ENCODE measurements at regions not wholly inside any gene's neighbourhood (a gene's known extent, or its start where the extent isn't known, plus 50 kb on each side); places are given as distances from the start of the nearest gene placed in this dataset.
"Not testable (repeated sequence)": the region's sequence is repeated elsewhere in the genome, so short reads cannot be mapped to it uniquely, and the experiment has no call there.

- DNase-seq (ENCODE audit: low read depth in 3 of 3, low spot score in 1 of 3): no peak
Measured at GRCh38 chr17:33929181-33929724, 325.8 kb upstream of the CCL2 start.

DNA sequence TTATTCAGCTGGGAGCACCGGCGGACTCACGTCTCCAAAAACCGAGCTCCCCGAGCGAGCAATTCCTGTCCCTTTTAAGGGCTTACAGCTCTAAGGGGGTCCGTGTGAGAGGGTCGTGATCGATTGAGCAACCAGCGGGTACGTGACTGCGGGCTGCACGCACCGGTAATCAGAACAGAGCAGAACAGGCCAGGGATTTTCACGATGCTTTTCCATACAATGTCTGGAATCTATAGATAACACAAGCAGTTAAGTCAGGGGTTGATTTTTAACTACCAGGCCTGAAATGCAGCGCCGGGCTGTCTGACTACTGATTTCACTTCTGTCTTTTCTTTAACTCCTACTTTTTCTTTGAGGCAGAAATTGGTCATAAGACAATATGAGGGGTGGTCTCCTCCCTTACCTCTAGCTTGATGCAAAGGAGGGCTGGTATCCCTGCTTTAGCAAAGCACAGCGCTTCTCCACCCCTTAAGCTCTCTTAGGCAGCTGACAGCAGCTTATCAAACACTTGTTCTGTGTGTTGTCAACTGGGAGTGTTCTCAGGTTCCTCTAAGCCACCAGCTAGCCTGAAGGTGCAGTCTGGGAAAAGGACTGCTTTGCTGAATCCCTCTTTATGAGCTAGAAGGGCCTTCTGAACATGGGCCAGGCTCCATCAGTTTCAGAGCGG lies 323.8 kb upstream of the CCL2 start:
- DNase-seq (ENCODE audit: low read depth in 3 of 3, low spot score in 1 of 3): not testable (repeated sequence)

DNA sequence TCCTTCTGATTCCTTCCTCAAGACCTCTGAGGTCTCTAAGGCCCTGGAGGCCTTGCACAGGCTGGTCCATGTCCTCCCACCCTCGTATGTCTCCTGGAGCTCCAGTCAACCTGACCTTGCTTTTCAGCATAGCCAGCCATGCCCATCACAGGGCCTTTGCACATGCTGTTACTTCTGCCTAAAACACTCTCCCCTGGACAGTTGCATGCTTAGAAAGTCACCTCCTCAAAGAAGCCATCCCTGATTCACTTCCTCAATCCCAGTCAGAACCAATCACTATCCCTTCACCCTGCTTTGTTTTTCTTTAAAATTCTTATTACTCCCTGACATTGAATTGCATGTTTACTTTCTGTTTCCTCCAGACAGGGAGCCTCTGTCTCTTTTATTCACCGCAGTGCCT lies 322.1 kb upstream of the CCL2 start:
- DNase-seq (ENCODE audit: low read depth in 3 of 3, low spot score in 1 of 3): no peak

DNA sequence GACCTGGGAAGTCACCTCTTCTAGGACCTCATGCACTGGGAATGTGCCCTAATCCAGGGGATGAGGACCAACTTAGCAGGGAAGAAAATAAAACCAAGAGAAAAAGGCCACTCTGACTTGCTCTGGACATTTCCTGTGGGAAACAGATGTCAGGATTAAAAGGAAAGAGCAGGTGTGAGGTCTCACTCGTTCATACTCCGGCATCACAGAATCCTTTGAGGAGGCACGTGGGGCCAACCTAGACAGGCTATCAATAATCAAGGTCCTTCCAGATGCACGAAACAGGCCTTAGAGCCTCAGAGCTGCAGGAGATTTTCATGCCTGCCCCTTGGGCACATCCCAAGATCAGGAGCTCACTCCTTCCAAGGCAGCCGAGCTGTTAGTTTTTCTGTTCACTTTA lies 321.5 kb upstream of the CCL2 start:
- no peak for DNase-seq (ENCODE audit: low read depth in 3 of 3, low spot score in 1 of 3)

GRCh38 chr17:33934696-33935095 lies 320.4 kb upstream of the CCL2 start:
- no peak for DNase-seq (ENCODE audit: low read depth in 3 of 3, low spot score in 1 of 3)

DNA sequence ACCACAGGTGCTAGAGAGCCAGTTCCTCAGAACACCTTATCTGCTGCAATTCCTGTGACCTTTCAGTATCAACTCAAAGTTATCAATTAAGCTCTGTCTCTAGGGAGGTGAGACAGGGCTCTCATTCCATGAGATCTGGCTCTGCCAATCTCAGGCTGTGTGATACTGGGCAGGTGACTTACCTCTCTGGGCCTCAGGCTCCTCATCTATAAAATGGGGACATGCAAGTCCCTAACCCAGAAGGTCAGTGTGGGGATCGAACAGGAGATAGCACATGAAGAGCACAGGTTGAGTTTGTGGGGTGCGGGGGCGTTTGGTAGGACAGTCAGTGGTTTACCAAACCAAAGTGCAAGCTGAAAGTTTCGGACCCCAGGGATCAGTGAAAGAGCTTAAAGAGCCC lies 319.3 kb upstream of the CCL2 start:
- no peak for DNase-seq (ENCODE audit: low read depth in 3 of 3, low spot score in 1 of 3)

DNA sequence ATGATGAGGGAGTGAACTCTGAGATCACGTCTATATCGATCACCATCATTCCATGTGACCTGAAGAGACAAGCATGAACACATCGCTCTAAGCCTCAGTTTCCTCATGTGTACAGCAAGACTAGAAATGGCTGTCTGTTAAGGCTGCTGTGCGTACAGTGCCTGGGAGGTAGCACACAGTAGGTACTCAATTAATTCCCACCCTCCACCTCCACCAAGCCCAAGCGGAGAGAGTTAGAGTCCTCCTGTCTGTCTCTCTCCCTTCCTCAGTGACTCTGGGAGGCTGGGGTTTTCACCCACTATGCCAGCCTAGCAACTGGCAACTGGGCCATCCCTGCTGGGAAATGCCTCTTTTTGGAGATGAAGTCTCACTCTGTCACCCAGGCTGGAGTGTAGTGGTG lies 318.3 kb upstream of the CCL2 start:
- no peak for DNase-seq (ENCODE audit: low read depth in 3 of 3, low spot score in 1 of 3)

DNA sequence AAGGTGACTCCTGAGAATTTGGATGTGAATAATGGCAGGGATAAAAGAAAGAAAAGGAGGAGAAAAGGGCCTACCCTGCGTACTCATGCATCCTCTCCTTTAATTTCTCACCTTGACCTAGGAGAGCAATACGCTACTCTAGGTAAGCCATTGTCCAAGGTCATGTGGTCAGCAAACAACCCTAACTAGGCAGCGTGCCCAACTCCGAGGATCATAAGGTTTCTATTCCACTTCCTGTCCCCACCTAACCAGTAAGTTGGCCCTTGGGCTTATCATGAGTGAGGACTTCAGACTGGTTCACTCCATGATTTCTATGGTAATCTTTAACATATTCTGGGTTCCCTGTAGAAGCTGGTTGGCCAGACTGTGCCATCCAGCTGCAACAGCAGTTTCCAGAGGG lies 315.1 kb upstream of the CCL2 start:
- no peak for DNase-seq (ENCODE audit: low read depth in 3 of 3, low spot score in 1 of 3)

DNA sequence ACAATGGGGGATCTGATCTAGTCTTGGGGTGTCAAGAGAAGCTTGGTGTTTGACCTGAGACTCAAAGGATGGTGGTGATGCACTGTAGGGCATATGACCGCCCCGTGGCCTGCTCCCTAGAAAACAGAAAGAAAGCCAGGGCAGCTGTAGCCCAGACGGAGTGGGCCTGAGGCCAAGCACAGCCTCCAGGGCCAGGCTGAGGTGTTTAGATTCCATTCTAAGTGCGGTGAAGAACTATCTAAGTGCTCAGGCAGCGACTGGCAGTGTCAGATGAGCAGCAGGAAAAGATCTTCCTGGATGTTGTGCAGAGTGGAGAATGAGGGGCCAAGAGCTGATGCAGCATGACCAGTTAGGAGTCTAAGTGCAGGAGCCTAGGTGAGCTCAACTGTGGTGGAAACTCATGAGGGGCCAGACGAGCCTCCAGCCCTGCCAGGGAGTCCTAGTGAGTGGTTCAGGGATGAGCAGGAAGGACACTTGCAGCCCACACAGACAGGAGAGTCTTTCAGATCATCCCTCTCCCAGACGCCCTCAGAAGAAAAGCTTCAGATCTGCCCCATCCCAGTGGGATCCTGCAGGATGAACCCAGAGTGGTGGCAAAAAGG lies 314.2 kb upstream of the CCL2 start:
- DNase-seq (ENCODE audit: low read depth in 3 of 3, low spot score in 1 of 3): no peak

DNA sequence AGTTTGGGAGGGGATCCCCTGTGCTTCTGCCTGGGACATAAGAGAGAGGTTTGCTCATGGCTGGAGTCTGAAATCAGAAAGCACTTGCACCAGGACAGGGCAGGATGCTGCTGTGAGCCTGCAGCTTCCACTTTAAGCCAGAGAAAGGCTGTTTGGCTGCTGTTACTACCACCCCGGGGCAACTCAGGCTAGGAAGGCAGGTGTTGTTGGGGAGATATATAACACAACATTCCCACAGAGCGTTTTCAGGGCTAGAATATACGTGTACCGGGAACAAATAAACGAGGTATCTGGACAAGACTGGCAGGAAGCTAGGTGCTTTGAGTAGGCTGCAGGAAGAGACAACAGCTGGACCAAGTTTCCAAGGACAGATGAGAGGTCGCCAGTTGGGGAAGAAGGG lies 313.3 kb upstream of the CCL2 start:
- no peak for DNase-seq (ENCODE audit: low read depth in 3 of 3, low spot score in 1 of 3)

DNA sequence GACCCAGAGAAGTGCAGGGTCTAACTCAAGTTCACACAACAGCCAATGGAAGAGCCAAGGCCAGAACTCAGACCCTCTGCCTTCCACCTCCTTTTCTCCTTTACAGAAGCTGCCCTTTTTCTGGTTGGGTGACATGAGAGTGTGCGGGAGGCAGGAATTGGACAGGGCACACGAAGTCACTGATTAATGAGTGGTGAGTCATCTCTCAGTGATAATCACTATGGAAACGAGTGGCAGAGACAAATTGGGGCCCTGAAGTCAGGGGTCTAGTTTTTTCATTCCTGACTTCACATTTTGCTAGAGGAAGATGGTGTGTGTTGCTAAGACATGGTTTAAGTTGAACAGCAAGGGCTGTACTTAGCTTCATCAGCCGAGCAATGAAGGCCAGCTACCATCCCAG lies 312.7 kb upstream of the CCL2 start:
- no peak for DNase-seq (ENCODE audit: low read depth in 3 of 3, low spot score in 1 of 3)

DNA sequence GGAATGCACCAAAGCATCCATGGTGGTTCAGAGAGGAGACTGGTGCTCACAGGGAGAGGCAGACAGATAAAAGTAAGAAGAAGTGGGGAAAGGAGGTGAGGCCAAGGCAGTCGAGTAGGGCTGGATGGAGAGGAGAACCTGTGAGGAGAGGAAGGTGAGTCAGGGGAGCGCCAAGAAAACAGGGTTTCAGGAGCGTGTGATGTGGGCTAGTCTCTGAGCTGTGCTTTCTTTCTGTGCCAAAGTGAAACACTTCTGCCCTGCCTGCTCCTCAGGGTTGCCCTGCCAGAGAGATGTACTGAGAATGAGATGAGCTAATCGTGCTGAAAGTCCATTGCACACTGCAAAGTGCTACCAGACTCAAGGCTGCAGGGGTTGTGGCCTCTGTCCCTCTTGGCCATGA lies 310.7 kb upstream of the CCL2 start:
- no peak for DNase-seq (ENCODE audit: low read depth in 3 of 3, low spot score in 1 of 3)

DNA sequence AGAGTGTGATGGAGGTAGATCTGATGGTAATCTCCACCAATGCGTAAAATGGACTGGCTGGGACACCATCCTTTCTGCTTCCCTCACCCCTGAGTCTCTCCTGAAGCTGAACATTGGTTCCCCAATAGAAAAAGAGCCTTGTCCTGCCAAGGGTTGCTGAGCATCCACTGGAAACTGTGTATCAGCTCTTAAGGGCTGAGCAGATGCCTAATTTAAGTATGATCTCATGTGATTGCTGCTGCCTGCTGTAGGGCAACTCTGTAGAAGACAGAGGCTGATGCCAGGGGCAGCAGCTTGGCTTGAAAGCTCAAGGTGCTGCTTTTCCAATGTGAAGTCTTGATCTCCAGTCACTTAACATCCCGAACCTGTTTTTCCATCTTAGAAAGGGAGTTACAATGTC lies 310.3 kb upstream of the CCL2 start:
- DNase-seq (ENCODE audit: low read depth in 3 of 3, low spot score in 1 of 3): no peak

DNA sequence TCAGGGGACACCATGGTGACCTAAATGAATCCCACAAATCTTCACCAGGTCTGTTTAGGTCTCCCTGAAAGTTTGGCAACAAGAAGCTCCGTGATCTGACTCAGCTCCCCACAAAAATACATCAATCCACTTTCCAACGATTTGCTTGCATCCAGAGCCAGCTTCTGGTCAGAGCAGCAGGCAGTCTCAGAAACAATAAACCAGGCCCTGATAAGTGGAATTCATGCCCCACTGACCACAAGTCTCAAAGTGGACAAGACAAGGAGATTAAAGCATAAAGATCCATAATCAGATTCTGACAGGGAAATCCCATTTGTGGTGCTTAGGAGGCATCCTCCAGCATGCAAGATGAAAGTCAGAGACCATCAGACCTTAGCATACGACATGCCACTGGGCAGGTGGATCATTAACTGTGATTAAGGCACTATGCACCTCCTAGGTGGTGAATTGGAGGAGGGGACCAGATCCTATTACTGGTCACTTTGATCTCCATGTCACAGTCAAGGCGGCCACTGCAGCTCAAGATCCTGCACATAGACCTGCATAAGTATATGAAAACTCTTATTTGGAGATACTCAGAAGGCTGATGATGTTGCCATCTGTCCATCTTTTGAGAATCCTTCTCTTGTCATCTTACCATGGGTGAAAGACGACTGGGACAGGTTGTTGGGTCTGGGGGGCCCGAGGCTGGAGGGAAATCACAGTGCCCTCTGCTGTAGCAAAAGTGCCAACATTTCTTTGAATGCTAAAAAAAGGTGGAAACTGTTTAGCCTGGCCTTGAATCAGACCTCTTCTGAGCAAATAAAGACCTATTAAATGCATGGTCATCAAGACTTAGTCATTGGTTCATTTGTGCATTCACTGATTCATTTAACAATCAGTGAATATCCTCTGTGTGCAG lies 309.2 kb upstream of the CCL2 start:
- no peak for DNase-seq (ENCODE audit: low read depth in 3 of 3, low spot score in 1 of 3)

DNA sequence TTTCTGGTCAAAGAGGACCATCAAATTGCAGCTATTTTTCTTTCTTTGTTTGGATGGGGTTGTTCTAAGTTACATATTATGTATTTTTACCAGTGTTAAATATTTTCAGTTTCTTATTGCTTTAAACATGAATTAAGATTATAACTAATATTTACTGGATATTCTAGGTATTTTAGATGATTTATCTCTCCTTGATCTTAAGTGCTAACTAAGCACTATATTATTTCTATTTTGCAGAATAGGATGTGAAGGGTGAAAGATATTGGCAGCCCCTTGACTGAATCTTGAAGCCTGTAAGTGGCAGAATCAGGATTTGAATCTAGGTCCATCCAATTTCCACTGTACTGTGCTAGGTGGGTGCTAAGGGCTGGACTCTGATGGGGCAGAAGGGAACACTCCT lies 307.3 kb upstream of the CCL2 start:
- DNase-seq (ENCODE audit: low read depth in 3 of 3, low spot score in 1 of 3): no peak

DNA sequence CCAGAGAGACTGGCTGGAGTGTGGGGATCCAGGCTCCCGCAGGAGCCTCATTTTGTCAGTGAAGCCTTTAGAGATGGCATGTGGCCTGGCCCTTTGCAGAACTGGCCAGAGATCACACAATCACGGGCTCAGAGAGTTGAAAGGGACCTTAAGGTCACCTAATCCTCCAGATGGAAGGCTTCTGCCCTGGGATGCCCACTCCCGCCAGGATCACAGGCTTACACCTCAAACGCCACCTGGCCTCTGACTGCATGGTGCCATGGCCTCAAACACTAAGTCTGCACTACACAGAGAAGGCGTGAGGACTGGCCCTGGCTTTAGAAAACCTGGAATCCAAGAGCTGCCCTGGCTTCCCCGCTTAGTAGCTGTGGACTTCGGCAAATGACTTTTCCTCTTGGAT lies 306.8 kb upstream of the CCL2 start:
- DNase-seq (ENCODE audit: low read depth in 3 of 3, low spot score in 1 of 3): no peak

DNA sequence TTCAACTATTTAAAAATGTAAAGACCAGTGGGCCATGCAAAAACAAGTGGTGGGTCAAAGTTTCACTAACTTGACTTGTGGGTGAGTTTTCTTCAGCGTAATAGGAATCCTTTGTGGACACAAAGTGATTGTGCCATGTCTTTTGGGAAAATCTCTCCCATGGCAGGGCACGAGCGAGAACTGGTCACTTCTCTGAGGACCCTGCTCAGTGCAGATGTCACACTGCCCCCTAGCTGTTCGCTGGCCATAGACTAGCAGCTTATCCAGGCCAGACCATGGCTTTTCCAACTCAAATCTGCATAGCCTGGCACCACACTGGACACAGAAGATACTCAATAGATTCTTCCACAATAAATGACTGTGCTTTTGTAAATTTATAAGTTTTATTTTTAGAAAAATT lies 306.0 kb upstream of the CCL2 start:
- DNase-seq (ENCODE audit: low read depth in 3 of 3, low spot score in 1 of 3): no peak

- no peak for DNase-seq (ENCODE audit: low read depth in 3 of 3, low spot score in 1 of 3)
Measured at GRCh38 chr17:33950061-33950460, 305.0 kb upstream of the CCL2 start.

DNA sequence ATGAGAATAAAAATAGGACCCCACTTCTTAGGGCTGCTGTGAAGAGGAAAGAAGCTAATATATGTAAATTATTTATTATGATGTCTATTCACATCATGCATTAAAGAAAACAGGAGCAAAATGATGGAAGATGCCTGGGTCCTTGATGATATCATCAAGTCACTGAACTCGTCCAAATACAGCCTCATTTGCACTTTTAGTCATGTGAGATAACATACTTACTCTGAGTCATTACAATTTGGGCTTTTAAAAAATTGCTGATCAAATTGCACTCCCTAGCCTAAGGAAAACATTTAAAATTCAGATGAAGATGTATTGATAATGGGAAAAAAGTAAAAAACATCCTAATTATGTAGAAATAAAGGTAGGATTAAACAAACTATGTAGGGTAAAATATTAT lies 302.7 kb upstream of the CCL2 start:
- no peak for DNase-seq (ENCODE audit: low read depth in 3 of 3, low spot score in 1 of 3)

DNA sequence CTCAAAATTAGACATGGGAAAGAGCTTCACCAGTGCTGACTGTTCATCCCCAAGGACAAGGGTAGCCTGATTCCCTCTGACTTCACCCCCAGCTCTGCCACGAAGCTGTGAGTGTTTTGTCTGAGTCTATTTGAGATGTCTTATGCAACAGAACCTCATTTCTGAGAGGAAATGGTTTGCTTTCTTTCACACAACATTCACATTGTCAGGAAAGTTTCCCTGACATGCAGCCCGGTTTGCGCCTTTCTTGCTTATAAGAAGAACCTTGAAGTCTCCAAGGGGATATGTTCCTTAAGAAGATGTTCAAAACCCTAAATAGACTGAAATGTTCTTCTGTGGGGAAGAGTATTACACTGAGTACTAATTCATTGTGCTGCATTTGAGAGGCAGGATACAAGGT lies 300.5 kb upstream of the CCL2 start:
- DNase-seq (ENCODE audit: low read depth in 3 of 3, low spot score in 1 of 3): no peak

- DNase-seq (ENCODE audit: low read depth in 3 of 3, low spot score in 1 of 3): no peak
Measured at GRCh38 chr17:33955461-33955860, 299.6 kb upstream of the CCL2 start.

DNA sequence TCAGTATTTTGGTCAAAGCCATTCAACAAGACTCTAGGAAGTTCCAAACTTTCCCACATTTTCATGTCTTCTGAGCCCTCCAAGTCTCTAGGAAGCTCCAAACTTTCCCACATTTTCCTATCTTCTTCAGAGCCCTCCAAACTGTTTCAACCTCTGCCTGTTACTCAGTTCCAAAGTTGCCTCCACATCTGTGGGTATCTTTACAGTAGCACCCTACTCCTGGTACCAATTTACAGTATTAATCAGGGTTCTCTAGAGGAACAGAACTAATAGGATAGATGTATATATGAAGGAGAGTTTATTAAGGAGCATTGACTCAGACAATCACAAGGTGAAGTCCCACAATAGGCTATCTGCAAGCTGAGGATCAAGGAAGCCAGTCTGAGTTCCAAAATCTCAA lies 296.0 kb upstream of the CCL2 start:
- DNase-seq (ENCODE audit: low read depth in 3 of 3, low spot score in 1 of 3): not testable (repeated sequence)

Data from stimulated activated CD4-positive, alpha-beta T cell treated with anti-CD3 and anti-CD28 coated beads, TNF-alpha, amount 100 ng/mL, for 1 hour (primary cell).